SK-N-SH treated with all-trans-retinoic acid at 6 μM for 48 hours (cell line): ENCODE measurements at regions not wholly inside any gene's neighbourhood (a gene's known extent, or its start where the extent isn't known, plus 50 kb on each side); places are given as distances from the start of the nearest gene placed in this dataset.

ENCODE experiments used
- ATAC-seq: fragments of 200-7000 bp; cut with Tn5 transposase; 3 replicates; pipeline ENCODE4 v1.9.1; 2020; ENCODE audit warnings: mild to moderate bottlenecking, moderate library complexity
- ARNTL ChIP-seq: fragments of 450-650 bp; formaldehyde crosslinking; IDR thresholded peaks from 2 replicates; pipeline ENCODE4 v1.5.0; 2020; ENCODE audit warnings: low read depth, mild to moderate bottlenecking, moderate library complexity, borderline replicate concordance
- GLIS3 ChIP-seq: fragments of 250-450 bp; sonication (Bioruptor Pico); IDR thresholded peaks from 2 replicates; pipeline ENCODE4 v1.5.0; 2020; ENCODE audit warnings: mild to moderate bottlenecking, moderate library complexity
- OSR1 ChIP-seq: fragments of 250-450 bp; sonication (Bioruptor Pico); IDR thresholded peaks from 2 replicates; pipeline ENCODE4 v1.8.0; 2022; ENCODE audit warnings: moderate library complexity, mild to moderate bottlenecking, inconsistent platforms
- PATZ1 ChIP-seq: fragments of 250-450 bp; sonication (Bioruptor Pico); IDR thresholded peaks from 2 replicates; pipeline ENCODE4 v1.8.0; 2020; ENCODE audit warnings: mild to moderate bottlenecking, moderate library complexity, borderline replicate concordance
- PPARA ChIP-seq: fragments of 250-450 bp; sonication (Bioruptor Pico); IDR thresholded peaks from 2 replicates; pipeline ENCODE4 v1.5.0; 2020; ENCODE audit warnings: mild to moderate bottlenecking, borderline replicate concordance
- RARB ChIP-seq: fragments of 250-450 bp; sonication (Bioruptor Pico); IDR thresholded peaks from 2 replicates; pipeline ENCODE4 v1.8.0; 2021; ENCODE audit warnings: mild to moderate bottlenecking, moderate library complexity
- SNAI2 ChIP-seq: fragments of 250-450 bp; sonication (Bioruptor Pico); IDR thresholded peaks from 2 replicates; pipeline ENCODE4 v1.5.0; 2020; ENCODE audit warnings: mild to moderate bottlenecking, moderate library complexity
- TCF4 ChIP-seq: fragments of 250-450 bp; sonication (Bioruptor Pico); IDR thresholded peaks from 2 replicates; pipeline ENCODE4 v1.8.0; 2021; ENCODE audit warnings: mild to moderate bottlenecking, moderate library complexity, borderline replicate concordance
- TOX ChIP-seq: fragments of 250-450 bp; sonication (Bioruptor Pico); IDR thresholded peaks from 2 replicates; pipeline ENCODE4 v1.8.0; 2021; ENCODE audit warnings: mild to moderate bottlenecking, moderate library complexity, borderline replicate concordance
- ZFP3 ChIP-seq: fragments of 250-450 bp; sonication (Bioruptor Pico); IDR thresholded peaks from 2 replicates; pipeline ENCODE4 v1.5.0; 2020; ENCODE audit warnings: mild to moderate bottlenecking, moderate library complexity
- ZFP30 ChIP-seq: fragments of 450-650 bp; formaldehyde crosslinking; IDR thresholded peaks from 2 replicates; pipeline ENCODE4 v1.5.0; 2022; ENCODE audit warnings: mild to moderate bottlenecking, moderate library complexity
- ZNF565 ChIP-seq: fragments of 450-650 bp; formaldehyde crosslinking; conservative IDR thresholded peaks from 2 replicates; pipeline ENCODE4 v1.5.0; 2020; ENCODE audit warnings: low read depth, mild to moderate bottlenecking, moderate library complexity
- ZNF70 ChIP-seq: fragments of 450-650 bp; formaldehyde crosslinking; IDR thresholded peaks from 2 replicates; pipeline ENCODE4 v1.5.0; 2020; ENCODE audit warnings: mild to moderate bottlenecking, moderate library complexity
- ZNF8 ChIP-seq: fragments of 450-650 bp; formaldehyde crosslinking; IDR thresholded peaks from 2 replicates; pipeline ENCODE4 v1.5.0; 2020; ENCODE audit warnings: mild to moderate bottlenecking, moderate library complexity
- TF ChIP-seq, protein P1 (sequence below): fragments of 250-450 bp; sonication (Bioruptor Pico); IDR thresholded peaks from 2 replicates; pipeline ENCODE4 v1.5.1; 2021; ENCODE audit warnings: mild to moderate bottlenecking, moderate library complexity
- TF ChIP-seq, protein P2 (sequence below): fragments of 250-450 bp; sonication (Bioruptor Pico); IDR thresholded peaks from 2 replicates; pipeline ENCODE4 v1.5.0; 2020; ENCODE audit warnings: mild to moderate bottlenecking, moderate library complexity
- TF ChIP-seq, protein P3 (sequence below): fragments of 250-450 bp; sonication (Bioruptor Pico); IDR thresholded peaks from 2 replicates; pipeline ENCODE4 v1.8.0; 2021; ENCODE audit warnings: low read depth, mild to moderate bottlenecking, moderate library complexity, borderline replicate concordance

- peak; percentile 80 for ATAC-seq
- TF ChIP-seq ZNF8 (CRISPR knock-in tag) (no peak), RARB (CRISPR knock-in tag) (no peak), ZNF565 (CRISPR knock-in tag) (no peak), PATZ1 (CRISPR knock-in tag) (no peak), SNAI2 (CRISPR knock-in tag) (no peak)
Observed at GRCh38 chr12:46711756-46712155, 114.0 kb downstream of the SLC38A4 start.

- no peak for TF ChIP-seq ZNF8 (CRISPR knock-in tag)
- no peak for TF ChIP-seq TCF4 (CRISPR knock-in tag)
- TF ChIP-seq, all 23 proteins: peak for 0
- no peak for ATAC-seq
Observed at GRCh38 chr12:46710125-46710743, 115.6 kb downstream of the SLC38A4 start.

DNA sequence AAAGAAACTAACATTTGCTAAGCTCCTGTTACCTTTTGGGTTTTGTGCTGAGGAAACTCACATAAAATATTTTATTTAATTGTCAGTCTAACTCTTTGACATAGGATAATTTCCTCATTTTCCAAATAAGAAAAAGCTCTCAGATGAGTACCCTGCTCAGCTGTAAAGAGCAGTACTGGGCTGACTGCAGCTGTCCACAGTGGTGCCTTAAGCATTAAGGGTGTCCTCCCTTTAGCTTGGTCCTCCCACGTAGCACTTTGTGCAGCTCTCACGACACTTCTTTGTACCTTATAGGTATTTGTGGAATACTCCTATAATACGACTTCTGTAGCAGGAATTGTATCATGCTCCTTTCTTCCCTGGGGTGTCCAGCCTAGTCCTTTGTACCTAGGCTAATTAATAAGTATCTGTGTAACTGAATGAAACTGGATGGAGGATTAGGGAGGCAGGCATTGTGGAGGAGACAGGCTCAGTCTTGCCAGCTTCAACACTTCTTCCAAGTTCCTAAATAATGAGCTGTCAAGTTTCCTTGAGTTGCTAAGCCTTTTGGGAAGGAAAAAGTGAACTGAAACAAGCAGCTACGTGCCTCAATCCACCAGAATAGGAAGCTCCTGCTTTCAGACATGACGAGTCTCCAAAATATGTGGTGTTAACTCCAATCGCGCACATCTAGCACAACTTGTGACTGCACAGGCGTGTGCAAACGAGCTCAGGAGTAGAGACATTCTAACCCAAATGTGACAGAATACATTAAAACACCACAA, 123.0 kb downstream of the SLC38A4 start:
- ATAC-seq: peak; percentile 92

More for the DNA sequence above, 123.0 kb downstream of the SLC38A4 start:
- TF ChIP-seq TCF4 (CRISPR knock-in tag) (no peak), PPARA (CRISPR knock-in tag) (no peak), ZFP3 (no peak), OSR1 (CRISPR knock-in tag) (no peak), TOX (no peak), ZNF70 (CRISPR knock-in tag) (no peak), GLIS3 (CRISPR knock-in tag) (no peak), ZNF8 (CRISPR knock-in tag) (no peak), PATZ1 (CRISPR knock-in tag) (no peak), ZFP30 (CRISPR knock-in tag) (no peak), ARNTL (CRISPR knock-in tag) (no peak)
- TF ChIP-seq, protein P1, sequence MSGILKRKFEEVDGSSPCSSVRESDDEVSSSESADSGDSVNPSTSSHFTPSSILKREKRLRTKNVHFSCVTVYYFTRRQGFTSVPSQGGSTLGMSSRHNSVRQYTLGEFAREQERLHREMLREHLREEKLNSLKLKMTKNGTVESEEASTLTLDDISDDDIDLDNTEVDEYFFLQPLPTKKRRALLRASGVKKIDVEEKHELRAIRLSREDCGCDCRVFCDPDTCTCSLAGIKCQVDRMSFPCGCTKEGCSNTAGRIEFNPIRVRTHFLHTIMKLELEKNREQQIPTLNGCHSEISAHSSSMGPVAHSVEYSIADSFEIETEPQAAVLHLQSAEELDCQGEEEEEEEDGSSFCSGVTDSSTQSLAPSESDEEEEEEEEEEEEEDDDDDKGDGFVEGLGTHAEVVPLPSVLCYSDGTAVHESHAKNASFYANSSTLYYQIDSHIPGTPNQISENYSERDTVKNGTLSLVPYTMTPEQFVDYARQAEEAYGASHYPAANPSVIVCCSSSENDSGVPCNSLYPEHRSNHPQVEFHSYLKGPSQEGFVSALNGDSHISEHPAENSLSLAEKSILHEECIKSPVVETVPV: no peak
- TF ChIP-seq, protein P2, sequence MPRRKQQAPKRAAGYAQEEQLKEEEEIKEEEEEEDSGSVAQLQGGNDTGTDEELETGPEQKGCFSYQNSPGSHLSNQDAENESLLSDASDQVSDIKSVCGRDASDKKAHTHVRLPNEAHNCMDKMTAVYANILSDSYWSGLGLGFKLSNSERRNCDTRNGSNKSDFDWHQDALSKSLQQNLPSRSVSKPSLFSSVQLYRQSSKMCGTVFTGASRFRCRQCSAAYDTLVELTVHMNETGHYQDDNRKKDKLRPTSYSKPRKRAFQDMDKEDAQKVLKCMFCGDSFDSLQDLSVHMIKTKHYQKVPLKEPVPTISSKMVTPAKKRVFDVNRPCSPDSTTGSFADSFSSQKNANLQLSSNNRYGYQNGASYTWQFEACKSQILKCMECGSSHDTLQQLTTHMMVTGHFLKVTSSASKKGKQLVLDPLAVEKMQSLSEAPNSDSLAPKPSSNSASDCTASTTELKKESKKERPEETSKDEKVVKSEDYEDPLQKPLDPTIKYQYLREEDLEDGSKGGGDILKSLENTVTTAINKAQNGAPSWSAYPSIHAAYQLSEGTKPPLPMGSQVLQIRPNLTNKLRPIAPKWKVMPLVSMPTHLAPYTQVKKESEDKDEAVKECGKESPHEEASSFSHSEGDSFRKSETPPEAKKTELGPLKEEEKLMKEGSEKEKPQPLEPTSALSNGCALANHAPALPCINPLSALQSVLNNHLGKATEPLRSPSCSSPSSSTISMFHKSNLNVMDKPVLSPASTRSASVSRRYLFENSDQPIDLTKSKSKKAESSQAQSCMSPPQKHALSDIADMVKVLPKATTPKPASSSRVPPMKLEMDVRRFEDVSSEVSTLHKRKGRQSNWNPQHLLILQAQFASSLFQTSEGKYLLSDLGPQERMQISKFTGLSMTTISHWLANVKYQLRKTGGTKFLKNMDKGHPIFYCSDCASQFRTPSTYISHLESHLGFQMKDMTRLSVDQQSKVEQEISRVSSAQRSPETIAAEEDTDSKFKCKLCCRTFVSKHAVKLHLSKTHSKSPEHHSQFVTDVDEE (CRISPR knock-in tag): no peak
- TF ChIP-seq, protein P3, sequence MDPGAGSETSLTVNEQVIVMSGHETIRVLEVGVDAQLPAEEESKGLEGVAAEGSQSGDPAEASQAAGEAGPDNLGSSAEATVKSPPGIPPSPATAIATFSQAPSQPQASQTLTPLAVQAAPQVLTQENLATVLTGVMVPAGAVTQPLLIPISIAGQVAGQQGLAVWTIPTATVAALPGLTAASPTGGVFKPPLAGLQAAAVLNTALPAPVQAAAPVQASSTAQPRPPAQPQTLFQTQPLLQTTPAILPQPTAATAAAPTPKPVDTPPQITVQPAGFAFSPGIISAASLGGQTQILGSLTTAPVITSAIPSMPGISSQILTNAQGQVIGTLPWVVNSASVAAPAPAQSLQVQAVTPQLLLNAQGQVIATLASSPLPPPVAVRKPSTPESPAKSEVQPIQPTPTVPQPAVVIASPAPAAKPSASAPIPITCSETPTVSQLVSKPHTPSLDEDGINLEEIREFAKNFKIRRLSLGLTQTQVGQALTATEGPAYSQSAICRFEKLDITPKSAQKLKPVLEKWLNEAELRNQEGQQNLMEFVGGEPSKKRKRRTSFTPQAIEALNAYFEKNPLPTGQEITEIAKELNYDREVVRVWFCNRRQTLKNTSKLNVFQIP: no peak
